ENCODE measurements at regions not wholly inside any gene's neighbourhood (a gene's known extent, or its start where the extent isn't known, plus 50 kb on each side); places are given as distances from the start of the nearest gene placed in this dataset.

DNA sequence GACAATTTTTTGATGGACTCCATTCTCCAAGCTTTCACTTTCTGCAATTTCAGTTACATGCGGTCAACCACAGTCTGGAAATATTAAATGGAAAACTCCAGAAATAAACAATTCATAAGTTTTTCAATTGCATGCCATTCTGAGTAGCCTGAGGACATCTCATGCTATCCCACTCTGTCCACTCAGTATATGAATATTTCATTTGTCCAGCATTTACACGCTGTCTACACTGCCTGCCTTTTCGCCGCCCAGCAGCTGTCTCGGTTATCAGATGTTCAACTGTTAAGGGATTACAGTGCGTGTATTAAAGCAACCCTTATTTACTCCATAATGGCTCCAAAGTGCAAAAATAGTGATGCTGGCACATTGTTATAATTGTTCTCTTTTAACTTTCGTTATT lies 116.3 kb downstream of the ADSS2 start:
- DNase-seq (ENCODE audit: low spot score), result no peak
- Mint-ChIP-seq H3K4me3 (ENCODE audit: unreplicated experiment) (no peak overlapping the region), H3K4me1 (ENCODE audit: unreplicated experiment) (peaks cover 4% of the 10 kb centered on the region), H3K27me3 (ENCODE audit: unreplicated experiment) (peaks cover 7% of the 10 kb centered on the region), H3K9me3 (ENCODE audit: unreplicated experiment) (no peaks in the 10 kb centered on the region), H3K27ac (ENCODE audit: unreplicated experiment) (no peak overlapping the region), H3K36me3 (ENCODE audit: low read depth, unreplicated experiment) (no peaks in the 10 kb centered on the region)
- TF ChIP-seq, protein P1, sequence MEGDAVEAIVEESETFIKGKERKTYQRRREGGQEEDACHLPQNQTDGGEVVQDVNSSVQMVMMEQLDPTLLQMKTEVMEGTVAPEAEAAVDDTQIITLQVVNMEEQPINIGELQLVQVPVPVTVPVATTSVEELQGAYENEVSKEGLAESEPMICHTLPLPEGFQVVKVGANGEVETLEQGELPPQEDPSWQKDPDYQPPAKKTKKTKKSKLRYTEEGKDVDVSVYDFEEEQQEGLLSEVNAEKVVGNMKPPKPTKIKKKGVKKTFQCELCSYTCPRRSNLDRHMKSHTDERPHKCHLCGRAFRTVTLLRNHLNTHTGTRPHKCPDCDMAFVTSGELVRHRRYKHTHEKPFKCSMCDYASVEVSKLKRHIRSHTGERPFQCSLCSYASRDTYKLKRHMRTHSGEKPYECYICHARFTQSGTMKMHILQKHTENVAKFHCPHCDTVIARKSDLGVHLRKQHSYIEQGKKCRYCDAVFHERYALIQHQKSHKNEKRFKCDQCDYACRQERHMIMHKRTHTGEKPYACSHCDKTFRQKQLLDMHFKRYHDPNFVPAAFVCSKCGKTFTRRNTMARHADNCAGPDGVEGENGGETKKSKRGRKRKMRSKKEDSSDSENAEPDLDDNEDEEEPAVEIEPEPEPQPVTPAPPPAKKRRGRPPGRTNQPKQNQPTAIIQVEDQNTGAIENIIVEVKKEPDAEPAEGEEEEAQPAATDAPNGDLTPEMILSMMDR (IDR thresholded peaks at IDR 0.05; ENCODE audit: unreplicated experiment), result no peak

DNA sequence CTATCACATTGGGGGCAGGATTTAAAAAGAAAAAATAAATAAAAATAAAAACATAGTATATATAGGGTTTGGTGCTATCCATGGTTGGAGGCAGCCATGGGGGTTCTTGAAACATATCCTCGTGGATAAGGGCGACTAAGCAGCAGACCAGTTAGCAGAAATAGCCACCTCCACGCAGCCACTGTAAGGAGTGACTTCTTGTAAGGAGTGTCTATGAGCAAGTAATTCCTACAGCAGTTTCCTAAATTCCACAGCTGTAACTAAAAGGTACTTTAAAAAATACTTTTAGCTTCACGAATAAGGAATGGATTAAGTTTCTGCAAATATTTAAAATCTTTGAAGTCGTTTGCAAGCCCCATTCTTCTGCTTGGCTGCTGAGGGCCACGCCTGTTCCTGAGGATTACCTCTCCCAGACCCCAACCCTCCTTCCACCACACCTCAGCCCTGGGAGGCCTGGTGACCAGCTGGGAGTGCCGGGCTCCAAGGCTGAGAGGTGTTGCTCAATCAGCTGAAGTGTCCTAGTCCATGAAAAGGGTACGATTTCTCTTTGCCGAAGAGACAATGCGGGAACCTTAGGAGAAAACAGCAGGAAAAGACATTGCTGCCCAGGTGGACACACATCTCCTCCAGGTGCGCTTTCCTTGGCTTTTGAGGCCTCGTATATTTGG lies 115.3 kb downstream of the ADSS2 start:
- Mint-ChIP-seq H3K9me3 (ENCODE audit: unreplicated experiment) (no peaks in the 10 kb centered on the region), H3K27ac (ENCODE audit: unreplicated experiment) (no peak overlapping the region), H3K36me3 (ENCODE audit: low read depth, unreplicated experiment) (no peaks in the 10 kb centered on the region), H3K4me3 (ENCODE audit: unreplicated experiment) (no peak overlapping the region), H3K4me1 (ENCODE audit: unreplicated experiment) (peaks cover 5% of the 10 kb centered on the region), H3K27me3 (ENCODE audit: unreplicated experiment) (peaks cover 8% of the 10 kb centered on the region)
- no peak for DNase-seq (ENCODE audit: low spot score)
- TF ChIP-seq, protein P1 (IDR thresholded peaks at IDR 0.05; ENCODE audit: unreplicated experiment), result no peak

DNA sequence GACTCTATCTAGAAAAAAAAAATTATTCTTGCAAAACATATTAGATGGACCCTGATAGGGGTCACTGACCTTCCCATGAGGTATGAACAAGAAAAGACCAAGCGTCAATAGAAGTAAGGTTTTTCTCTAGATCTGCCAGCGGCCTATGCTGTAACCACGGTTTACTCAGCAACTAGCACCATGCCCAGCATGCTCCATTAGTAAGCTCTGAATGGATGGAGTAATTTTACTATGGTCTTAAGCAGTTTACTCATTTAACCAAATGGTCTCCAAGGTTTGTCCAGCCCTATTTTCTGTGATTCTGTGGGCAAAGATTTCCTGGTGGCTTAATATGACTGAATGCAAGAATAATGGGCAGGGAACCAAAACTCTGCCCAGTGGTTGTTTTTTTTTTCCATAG lies 113.9 kb downstream of the ADSS2 start:
- no peak overlapping the region for H3K4me3 Mint-ChIP-seq (ENCODE audit: unreplicated experiment)
- peaks cover 11% of the 10 kb centered on the region for H3K4me1 Mint-ChIP-seq (ENCODE audit: unreplicated experiment)
- no peaks in the 10 kb centered on the region for H3K36me3 Mint-ChIP-seq (ENCODE audit: low read depth, unreplicated experiment)
- no peaks in the 10 kb centered on the region for H3K9me3 Mint-ChIP-seq (ENCODE audit: unreplicated experiment)
- no peak for DNase-seq (ENCODE audit: low spot score)
- peaks cover 6% of the 10 kb centered on the region for H3K27me3 Mint-ChIP-seq (ENCODE audit: unreplicated experiment)
- TF ChIP-seq, protein P1 (IDR thresholded peaks at IDR 0.05; ENCODE audit: unreplicated experiment), result no peak
- no peak overlapping the region for H3K27ac Mint-ChIP-seq (ENCODE audit: unreplicated experiment)

DNA sequence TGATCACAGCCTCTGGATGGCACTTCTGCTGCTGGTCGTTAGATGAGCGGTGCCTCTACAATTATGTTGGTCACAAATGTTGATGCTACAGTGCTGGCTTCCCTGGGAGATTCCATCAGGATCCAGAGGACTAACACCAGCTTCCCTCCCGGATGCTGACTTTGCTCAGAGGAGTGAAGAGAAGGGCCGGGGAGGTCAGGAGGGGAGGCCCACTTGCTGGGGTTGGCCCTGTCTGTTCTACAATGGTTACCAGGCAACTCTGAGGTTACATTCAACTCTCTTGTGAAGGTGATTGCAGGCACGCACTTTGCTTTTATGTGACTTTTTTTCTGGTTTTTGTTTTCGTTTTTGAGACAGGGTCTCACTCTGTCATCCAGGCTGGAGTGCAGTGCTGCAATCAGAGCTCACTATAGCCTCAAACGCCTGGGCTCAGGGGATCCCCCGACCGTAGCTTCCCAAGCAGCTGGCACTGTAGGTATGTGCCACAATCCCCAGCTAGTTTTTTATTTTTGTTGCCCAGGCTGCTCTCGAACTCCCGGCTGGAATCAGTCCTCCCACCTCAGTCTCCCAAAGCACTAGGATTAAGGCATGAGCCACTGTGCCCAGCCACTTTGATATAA lies 112.5 kb downstream of the ADSS2 start:
- H3K4me3 Mint-ChIP-seq (ENCODE audit: unreplicated experiment), result no peak overlapping the region
- DNase-seq (ENCODE audit: low spot score), result no peak
- no peaks in the 10 kb centered on the region for H3K36me3 Mint-ChIP-seq (ENCODE audit: low read depth, unreplicated experiment)
- H3K4me1 Mint-ChIP-seq (ENCODE audit: unreplicated experiment), result peaks cover 11% of the 10 kb centered on the region
- TF ChIP-seq, protein P1 (IDR thresholded peaks at IDR 0.05; ENCODE audit: unreplicated experiment), result no peak
- peaks cover 6% of the 10 kb centered on the region for H3K27me3 Mint-ChIP-seq (ENCODE audit: unreplicated experiment)
- no peaks in the 10 kb centered on the region for H3K9me3 Mint-ChIP-seq (ENCODE audit: unreplicated experiment)
- H3K27ac Mint-ChIP-seq (ENCODE audit: unreplicated experiment), result no peak overlapping the region

DNA sequence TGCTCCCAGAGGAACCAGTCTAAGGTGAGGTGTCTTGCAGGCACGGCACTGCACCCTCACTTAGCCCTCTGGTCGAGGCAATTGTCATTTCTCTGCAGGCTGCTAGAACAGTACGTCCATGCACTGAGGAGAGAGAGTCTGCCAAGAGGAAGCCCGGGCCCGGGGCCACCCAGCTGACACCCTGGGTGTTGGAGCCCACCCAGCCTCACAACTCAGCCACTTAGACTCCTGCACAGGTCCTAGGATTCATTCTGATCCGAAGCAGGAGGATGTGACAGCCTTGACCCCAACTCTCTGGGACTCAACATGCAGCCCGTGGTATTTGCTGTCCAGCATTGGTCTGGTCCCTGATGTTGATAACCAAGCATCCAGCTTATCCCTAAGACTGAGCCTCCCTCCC lies 111.9 kb downstream of the ADSS2 start:
- no peak for DNase-seq (ENCODE audit: low spot score)
- Mint-ChIP-seq H3K36me3 (ENCODE audit: low read depth, unreplicated experiment) (no peaks in the 10 kb centered on the region), H3K4me1 (ENCODE audit: unreplicated experiment) (peaks cover 11% of the 10 kb centered on the region), H3K4me3 (ENCODE audit: unreplicated experiment) (no peak overlapping the region), H3K9me3 (ENCODE audit: unreplicated experiment) (no peaks in the 10 kb centered on the region), H3K27me3 (ENCODE audit: unreplicated experiment) (peaks cover 6% of the 10 kb centered on the region), H3K27ac (ENCODE audit: unreplicated experiment) (no peak overlapping the region)
- TF ChIP-seq, protein P1 (IDR thresholded peaks at IDR 0.05; ENCODE audit: unreplicated experiment), result no peak

All from endothelial cell (in vitro differentiated cells).